Epithelial cell of proximal tubule (primary cell): ENCODE measurements at regions not wholly inside any gene's neighbourhood (a gene's known extent, or its start where the extent isn't known, plus 50 kb on each side); places are given as distances from the start of the nearest gene placed in this dataset.
"Not testable (repeated sequence)": the region's sequence is repeated elsewhere in the genome, so short reads cannot be mapped to it uniquely, and the experiment has no call there.

Experiments used
- DNase-seq: peaks from one replicate; pipeline ENCODE4 v3.0.0-alpha.2; 2011; ENCODE audit warnings: low read depth
- H3K4me3 ChIP-seq: 2 replicates; pipeline ENCODE4 v1.5.1; 2011; ENCODE audit warnings: low read depth, mild to moderate bottlenecking, low read length
- TF ChIP-seq, protein P1 (sequence below): conservative IDR thresholded peaks from 2 replicates; pipeline ENCODE4 v1.5.1; 2012; ENCODE audit warnings: low read depth, mild to moderate bottlenecking, low read length

DNA sequence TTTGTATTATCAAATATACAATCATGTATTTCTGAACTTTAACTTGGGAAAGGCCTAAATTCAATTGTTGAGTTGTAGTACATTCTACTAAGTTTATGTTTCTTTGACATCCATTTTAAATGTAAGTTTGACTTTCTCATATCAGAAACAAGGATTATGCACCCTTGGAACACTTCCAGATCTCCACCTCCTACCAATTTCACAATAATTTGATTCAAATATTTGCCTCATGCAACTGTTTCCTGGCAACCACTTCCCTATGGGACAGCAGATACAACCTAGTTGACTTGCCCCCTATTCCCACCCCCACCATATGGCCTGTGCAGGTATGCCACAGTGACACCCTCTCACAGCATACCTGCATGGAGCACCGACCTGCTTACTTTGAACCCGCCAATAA, 506.4 kb upstream of the PABPC4L start:
- TF ChIP-seq, protein P1, sequence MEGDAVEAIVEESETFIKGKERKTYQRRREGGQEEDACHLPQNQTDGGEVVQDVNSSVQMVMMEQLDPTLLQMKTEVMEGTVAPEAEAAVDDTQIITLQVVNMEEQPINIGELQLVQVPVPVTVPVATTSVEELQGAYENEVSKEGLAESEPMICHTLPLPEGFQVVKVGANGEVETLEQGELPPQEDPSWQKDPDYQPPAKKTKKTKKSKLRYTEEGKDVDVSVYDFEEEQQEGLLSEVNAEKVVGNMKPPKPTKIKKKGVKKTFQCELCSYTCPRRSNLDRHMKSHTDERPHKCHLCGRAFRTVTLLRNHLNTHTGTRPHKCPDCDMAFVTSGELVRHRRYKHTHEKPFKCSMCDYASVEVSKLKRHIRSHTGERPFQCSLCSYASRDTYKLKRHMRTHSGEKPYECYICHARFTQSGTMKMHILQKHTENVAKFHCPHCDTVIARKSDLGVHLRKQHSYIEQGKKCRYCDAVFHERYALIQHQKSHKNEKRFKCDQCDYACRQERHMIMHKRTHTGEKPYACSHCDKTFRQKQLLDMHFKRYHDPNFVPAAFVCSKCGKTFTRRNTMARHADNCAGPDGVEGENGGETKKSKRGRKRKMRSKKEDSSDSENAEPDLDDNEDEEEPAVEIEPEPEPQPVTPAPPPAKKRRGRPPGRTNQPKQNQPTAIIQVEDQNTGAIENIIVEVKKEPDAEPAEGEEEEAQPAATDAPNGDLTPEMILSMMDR: no peak

DNA sequence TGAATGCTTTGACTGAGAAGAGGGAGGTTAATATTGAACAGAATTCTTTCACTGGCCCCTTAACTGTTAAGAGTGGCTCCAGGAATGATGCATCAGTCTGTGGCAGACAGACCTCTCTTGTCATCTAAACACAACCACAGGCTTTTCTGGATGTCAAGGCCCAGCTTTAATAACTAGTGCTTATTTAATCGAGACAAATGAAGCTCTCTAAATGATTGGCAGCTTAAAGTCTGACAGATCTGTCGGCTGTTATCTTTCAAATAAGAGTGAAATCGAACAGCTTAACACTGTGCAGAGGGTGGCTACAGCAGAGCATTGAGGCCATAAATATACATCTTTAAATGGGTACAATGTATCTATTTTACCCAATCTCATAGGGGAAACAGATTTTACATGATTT, 500.8 kb upstream of the PABPC4L start:
- DNase-seq: no peak

More for the DNA sequence above, 506.4 kb upstream of the PABPC4L start:
- no peak for DNase-seq
- no peak overlapping the region for H3K4me3 ChIP-seq

DNA sequence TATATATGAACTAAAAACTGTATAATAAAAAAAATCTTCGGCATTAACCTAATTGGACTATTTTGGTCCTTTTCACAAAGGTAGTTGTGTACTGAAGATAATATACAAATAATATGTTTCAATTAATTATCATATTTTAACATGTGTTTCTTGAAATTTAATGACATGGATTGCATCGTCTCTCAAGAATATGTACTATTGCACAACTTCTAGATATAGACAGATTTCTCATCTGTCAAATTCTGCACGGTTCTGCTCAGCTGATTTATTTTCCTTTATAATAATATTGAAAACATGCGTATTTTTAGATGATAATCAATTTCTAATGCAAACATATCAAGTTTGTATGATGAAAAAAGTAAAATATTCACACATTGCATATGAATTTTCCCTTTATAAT, 498.7 kb upstream of the PABPC4L start:
- DNase-seq: no peak
- TF ChIP-seq, protein P1: no peak
- H3K4me3 ChIP-seq: no peak overlapping the region

More for the DNA sequence above, 500.8 kb upstream of the PABPC4L start:
- TF ChIP-seq, protein P1: no peak
- no peak overlapping the region for H3K4me3 ChIP-seq

DNA sequence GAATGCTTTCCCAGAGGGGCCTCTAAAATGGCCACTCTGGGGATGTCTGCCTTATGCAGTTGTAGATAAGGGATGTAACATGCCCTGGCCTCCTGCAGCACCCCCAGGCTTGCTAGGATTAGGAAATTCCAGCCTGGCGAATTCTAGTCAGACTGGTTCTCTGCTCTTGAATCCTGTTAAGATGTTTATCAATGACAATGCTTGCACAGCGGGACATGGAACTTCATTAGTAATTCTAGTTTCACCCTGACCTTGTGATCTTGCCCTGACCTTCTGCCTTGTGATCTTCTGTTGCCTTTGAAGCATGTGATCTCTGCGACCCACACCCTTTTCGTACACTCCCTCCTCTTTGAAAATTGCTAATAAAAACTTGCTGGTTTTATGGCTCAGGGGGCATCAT, 497.2 kb upstream of the PABPC4L start:
- H3K4me3 ChIP-seq, DNase-seq: not testable (repeated sequence)

DNA sequence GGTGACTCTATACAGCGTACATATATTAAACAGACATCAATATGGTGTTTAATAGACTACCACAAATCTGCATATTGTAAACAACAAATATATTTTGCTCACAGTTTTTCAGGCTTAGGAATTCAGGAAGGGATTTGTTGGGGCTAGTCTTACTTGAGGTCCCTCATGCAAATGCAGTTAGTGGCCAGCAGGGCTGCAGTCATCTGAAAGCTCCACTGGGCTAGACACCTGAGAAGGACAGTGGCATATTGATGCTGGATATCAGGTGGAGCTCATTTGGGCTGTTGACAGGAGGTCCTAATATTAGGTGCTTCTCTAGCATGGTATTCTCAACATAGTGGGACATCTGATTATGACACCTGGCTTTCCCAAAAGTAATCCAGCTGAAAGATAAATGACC, 493.8 kb upstream of the PABPC4L start:
- DNase-seq: no peak
- TF ChIP-seq, protein P1: peak; percentile 27
- no peak overlapping the region for H3K4me3 ChIP-seq

DNA sequence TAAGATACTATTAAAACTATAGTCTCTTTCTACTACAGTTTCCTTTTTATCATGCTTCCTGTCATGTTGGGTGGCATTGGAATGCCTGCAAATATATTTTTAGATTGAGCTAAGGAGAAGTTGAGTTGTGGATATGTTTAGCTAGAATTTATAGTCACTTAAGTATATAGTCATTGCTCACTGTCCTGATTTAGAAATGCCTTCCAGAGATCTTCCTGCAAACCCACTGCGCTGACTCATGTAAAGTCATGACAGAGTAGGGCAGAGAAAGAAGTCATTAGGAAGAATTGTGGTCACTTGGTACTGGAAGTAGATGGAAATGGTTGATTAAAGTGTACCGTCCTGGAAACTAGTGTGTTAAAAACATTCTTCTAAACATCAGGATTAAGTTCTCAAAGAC, 490.3 kb upstream of the PABPC4L start:
- H3K4me3 ChIP-seq: no peak overlapping the region
- no peak for DNase-seq
- TF ChIP-seq, protein P1: no peak

DNA sequence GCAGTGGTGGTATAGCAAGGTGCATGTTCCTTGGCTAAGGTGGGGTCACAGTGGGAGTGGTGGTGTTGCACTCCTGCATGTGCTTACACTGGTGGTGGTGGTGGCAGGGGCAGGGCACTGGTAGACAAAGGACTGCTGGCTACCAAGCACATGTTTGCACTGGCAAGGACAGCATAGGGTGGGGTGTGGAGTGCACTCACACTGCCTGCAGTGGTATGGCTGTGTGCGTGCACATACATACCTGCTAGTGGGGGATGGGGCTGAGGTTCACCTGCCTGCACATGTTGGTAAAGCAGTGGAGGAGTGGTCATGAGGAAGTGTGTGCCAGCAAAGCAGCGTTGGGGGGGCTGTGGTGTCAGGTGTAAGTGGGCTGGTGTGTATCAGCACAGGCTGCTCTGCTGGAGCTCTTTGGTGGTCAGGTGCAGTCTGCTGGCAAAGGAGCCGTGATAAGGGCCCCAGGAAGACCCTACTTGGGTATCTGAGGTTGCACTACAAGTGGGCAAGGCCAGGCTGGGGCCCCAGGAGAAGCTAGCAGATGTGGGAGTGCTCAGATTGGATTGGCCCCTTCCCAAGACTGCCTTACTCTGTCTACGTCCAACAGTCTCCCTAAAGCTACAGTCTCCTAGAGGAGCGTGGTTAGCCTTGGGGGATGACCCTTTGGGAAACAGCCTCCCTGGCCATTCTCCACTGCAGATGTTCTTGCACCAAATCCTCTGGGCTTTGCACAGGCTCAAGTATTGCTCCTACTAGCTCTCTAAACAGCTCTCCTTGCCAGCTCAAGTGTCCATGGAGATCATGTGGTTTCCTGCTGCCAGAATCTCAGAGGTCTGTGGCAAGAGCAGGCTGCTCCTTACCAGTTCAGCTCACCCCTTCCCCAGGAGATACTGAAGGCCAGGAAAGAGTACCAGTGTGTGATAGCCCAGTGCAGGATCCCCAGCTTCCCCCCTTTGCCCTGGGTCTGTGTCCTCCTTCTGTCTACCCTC, 486.3 kb upstream of the PABPC4L start:
- no peak overlapping the region for H3K4me3 ChIP-seq
- TF ChIP-seq, protein P1: no peak
- no peak for DNase-seq
